PFSK-1 (cell line): ENCODE measurements at regions not wholly inside any gene's neighbourhood (a gene's known extent, or its start where the extent isn't known, plus 50 kb on each side); places are given as distances from the start of the nearest gene placed in this dataset.

ENCODE experiments used
- FOXP2 ChIP-seq: optimal IDR thresholded peaks from 2 replicates; pipeline ENCODE3; 2011; ENCODE audit warnings: borderline replicate concordance, control low read depth, inconsistent platforms; ENCODE audit not compliant: insufficient read depth; ENCODE audit errors: extremely low read length, extremely low read depth
- POLR2AphosphoS5 ChIP-seq: IDR thresholded peaks from 2 replicates; pipeline ENCODE4 v1.6.1; 2012; ENCODE audit warnings: low read depth, mild to moderate bottlenecking, control low read depth, low read length, moderate library complexity
- SIN3A ChIP-seq: IDR thresholded peaks from 2 replicates; pipeline ENCODE4 v1.6.1; 2012; ENCODE audit warnings: mild to moderate bottlenecking, low read length, moderate library complexity, borderline replicate concordance; ENCODE audit not compliant: insufficient read depth
- TAF1 ChIP-seq: IDR thresholded peaks from 2 replicates; pipeline ENCODE4 v1.6.1; 2012; ENCODE audit warnings: low read length, control low read depth, borderline replicate concordance; ENCODE audit not compliant: insufficient read depth
- TF ChIP-seq, protein P1 (sequence below), 2 experiments: IDR thresholded peaks; 2 replicates each; pipeline versions ENCODE4 v1.6.1 to v1.8.0; 2011 to 2012; ENCODE audit warnings: low read depth in 2 of 2, low read length in 2 of 2, control low read depth in 1 of 2, inconsistent platforms in 1 of 2, mild to moderate bottlenecking in 1 of 2, moderate library complexity in 1 of 2; ENCODE audit not compliant: insufficient read depth in 1 of 2

DNA sequence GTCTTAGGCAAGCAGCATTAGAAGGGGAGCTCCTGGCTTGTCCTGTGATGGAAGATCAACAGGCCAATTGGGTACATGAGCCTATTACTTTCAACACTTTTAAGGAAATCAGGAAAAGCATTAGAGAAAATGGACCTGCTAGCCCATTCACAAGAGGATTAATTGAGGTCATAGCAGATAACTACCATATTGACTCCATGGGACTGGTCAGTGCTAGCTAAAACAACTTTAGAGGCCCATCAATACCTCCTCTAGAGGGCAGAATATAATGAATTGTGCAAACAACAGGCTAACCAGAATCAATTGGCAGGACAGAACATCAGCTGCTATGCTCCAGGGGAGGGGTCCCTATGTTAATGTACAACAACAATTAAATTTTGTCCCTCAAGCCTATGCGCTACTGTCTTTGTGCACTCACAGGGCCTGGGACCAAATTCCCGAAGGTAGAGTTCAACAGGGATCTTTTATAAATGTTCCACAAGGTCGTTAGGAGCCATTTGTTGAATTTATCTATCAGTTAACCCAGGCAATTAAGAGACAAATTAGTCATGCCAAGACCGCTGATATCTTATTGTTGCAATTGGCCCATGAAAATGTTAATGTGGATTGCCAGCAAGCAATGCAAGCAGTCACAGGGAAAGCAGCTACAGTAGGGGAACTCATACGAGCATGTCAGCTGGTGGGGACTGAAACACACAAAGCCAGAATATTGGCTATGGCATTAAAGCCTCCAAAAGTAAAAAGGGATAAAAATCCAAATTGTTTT lies 106.6 kb upstream of the BTN3A2 start:
- TF ChIP-seq TAF1 = no peak
- TF ChIP-seq SIN3A = no peak
- no peak for TF ChIP-seq POLR2AphosphoS5
- TF ChIP-seq, protein P1, sequence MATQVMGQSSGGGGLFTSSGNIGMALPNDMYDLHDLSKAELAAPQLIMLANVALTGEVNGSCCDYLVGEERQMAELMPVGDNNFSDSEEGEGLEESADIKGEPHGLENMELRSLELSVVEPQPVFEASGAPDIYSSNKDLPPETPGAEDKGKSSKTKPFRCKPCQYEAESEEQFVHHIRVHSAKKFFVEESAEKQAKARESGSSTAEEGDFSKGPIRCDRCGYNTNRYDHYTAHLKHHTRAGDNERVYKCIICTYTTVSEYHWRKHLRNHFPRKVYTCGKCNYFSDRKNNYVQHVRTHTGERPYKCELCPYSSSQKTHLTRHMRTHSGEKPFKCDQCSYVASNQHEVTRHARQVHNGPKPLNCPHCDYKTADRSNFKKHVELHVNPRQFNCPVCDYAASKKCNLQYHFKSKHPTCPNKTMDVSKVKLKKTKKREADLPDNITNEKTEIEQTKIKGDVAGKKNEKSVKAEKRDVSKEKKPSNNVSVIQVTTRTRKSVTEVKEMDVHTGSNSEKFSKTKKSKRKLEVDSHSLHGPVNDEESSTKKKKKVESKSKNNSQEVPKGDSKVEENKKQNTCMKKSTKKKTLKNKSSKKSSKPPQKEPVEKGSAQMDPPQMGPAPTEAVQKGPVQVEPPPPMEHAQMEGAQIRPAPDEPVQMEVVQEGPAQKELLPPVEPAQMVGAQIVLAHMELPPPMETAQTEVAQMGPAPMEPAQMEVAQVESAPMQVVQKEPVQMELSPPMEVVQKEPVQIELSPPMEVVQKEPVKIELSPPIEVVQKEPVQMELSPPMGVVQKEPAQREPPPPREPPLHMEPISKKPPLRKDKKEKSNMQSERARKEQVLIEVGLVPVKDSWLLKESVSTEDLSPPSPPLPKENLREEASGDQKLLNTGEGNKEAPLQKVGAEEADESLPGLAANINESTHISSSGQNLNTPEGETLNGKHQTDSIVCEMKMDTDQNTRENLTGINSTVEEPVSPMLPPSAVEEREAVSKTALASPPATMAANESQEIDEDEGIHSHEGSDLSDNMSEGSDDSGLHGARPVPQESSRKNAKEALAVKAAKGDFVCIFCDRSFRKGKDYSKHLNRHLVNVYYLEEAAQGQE (IDR thresholded peaks at IDR 0.05; ENCODE audit: insufficient read depth in 1 of 2, low read depth in 2 of 2, low read length in 2 of 2) = no peak
- TF ChIP-seq FOXP2 = no peak

GRCh38 chr6:26260110-26260637 lies 104.8 kb upstream of the BTN3A2 start:
- TF ChIP-seq POLR2AphosphoS5 (no peak), TAF1 (no peak), FOXP2 (no peak), SIN3A (no peak)
- TF ChIP-seq, protein P1 (IDR thresholded peaks at IDR 0.05; ENCODE audit: insufficient read depth in 1 of 2, low read depth in 2 of 2, low read length in 2 of 2) = no peak

- no peak for TF ChIP-seq FOXP2
- TF ChIP-seq SIN3A = no peak
- TF ChIP-seq, protein P1 (IDR thresholded peaks at IDR 0.05; ENCODE audit: insufficient read depth in 1 of 2, low read depth in 2 of 2, low read length in 2 of 2) = no peak
- no peak for TF ChIP-seq POLR2AphosphoS5
- TF ChIP-seq TAF1 = no peak
Observed at GRCh38 chr6:26260725-26261490, 104.1 kb upstream of the BTN3A2 start.

- no peak for TF ChIP-seq TAF1
- no peak for TF ChIP-seq SIN3A
- no peak for TF ChIP-seq FOXP2
- TF ChIP-seq, protein P1 (IDR thresholded peaks at IDR 0.05; ENCODE audit: insufficient read depth in 1 of 2, low read depth in 2 of 2, low read length in 2 of 2) = no peak
- no peak for TF ChIP-seq POLR2AphosphoS5
Observed at GRCh38 chr6:26264547-26264946, 100.5 kb upstream of the BTN3A2 start.
